ENCODE measurements at regions not wholly inside any gene's neighbourhood (a gene's known extent, or its start where the extent isn't known, plus 50 kb on each side); places are given as distances from the start of the nearest gene placed in this dataset.

GRCh38 chr16:50900391-50900942 lies 158.6 kb downstream of the CYLD start:
- DNase-seq (ENCODE audit: missing footprints) (no peak), ATAC-seq (no peak)
- intact Hi-C loops (cut with DNase I) = no loop called here

GRCh38 chr16:50899951-50900350 lies 158.1 kb downstream of the CYLD start:
- intact Hi-C loops (cut with DNase I) = no loop called here
- ATAC-seq = no peak

GRCh38 chr16:50889746-50890145 lies 147.9 kb downstream of the CYLD start:
- intact Hi-C loops (cut with DNase I) = no loop called here
- ATAC-seq (no peak), DNase-seq (ENCODE audit: missing footprints) (no peak)

More at GRCh38 chr16:50899951-50900350, 158.1 kb downstream of the CYLD start:
- no peak for DNase-seq (ENCODE audit: missing footprints)

- DNase-seq (ENCODE audit: missing footprints) = no peak
- intact Hi-C loops (cut with DNase I) = no loop called here
- no peak for ATAC-seq
These were observed 147.4 kb downstream of the CYLD start for GRCh38 chr16:50889276-50889675.

- DNase-seq (ENCODE audit: missing footprints) (no peak), ATAC-seq (no peak)
- intact Hi-C loops (cut with DNase I) = no loop called here
These were observed 146.8 kb downstream of the CYLD start for GRCh38 chr16:50888486-50889261.

GRCh38 chr16:50887500-50888298 lies 145.8 kb downstream of the CYLD start:
- ATAC-seq (no peak), DNase-seq (ENCODE audit: missing footprints) (no peak)
- intact Hi-C loops (cut with DNase I) = no loop called here

GRCh38 chr16:50884066-50884860 lies 142.4 kb downstream of the CYLD start:
- ATAC-seq (no peak), DNase-seq (ENCODE audit: missing footprints) (no peak)
- intact Hi-C loops (cut with DNase I) = no loop called here

- intact Hi-C loops (cut with DNase I) = no loop called here
- no peak for ATAC-seq
- DNase-seq (ENCODE audit: missing footprints) = no peak
These were observed 140.1 kb downstream of the CYLD start for GRCh38 chr16:50881956-50882355.

GRCh38 chr16:50881331-50881830 lies 139.5 kb downstream of the CYLD start:
- ATAC-seq (no peak), DNase-seq (ENCODE audit: missing footprints) (no peak)
- intact Hi-C loops (cut with DNase I) = no loop called here

GRCh38 chr16:50880926-50881325 lies 139.0 kb downstream of the CYLD start:
- ATAC-seq (no peak), DNase-seq (ENCODE audit: missing footprints) (no peak)
- intact Hi-C loops (cut with DNase I) = no loop called here

- no peak for DNase-seq (ENCODE audit: missing footprints)
- no peak for ATAC-seq
- intact Hi-C loops (cut with DNase I) = no loop called here
These were observed 138.2 kb downstream of the CYLD start for GRCh38 chr16:50879873-50880695.

GRCh38 chr16:50878966-50879615 lies 137.2 kb downstream of the CYLD start:
- intact Hi-C loops (cut with DNase I) = no loop called here
- no peak for ATAC-seq
- DNase-seq (ENCODE audit: missing footprints) = no peak

GRCh38 chr16:50878536-50878935 lies 136.7 kb downstream of the CYLD start:
- no peak for ATAC-seq
- intact Hi-C loops (cut with DNase I) = no loop called here

GRCh38 chr16:50876263-50876662 lies 134.4 kb downstream of the CYLD start:
- DNase-seq (ENCODE audit: missing footprints) (no peak), ATAC-seq (no peak)
- intact Hi-C loops (cut with DNase I) = no loop called here

More at GRCh38 chr16:50878536-50878935, 136.7 kb downstream of the CYLD start:
- no peak for DNase-seq (ENCODE audit: missing footprints)

- ATAC-seq = no peak
- intact Hi-C loops (cut with DNase I) = no loop called here
- no peak for DNase-seq (ENCODE audit: missing footprints)
These were observed 126.7 kb downstream of the CYLD start for GRCh38 chr16:50868577-50868976.

- ATAC-seq (no peak), DNase-seq (ENCODE audit: missing footprints) (no peak)
- intact Hi-C loops (cut with DNase I) = no loop called here
These were observed 124.9 kb downstream of the CYLD start for GRCh38 chr16:50866806-50867205.

GRCh38 chr16:50864386-50864785 lies 122.5 kb downstream of the CYLD start:
- DNase-seq (ENCODE audit: missing footprints) = no peak
- intact Hi-C loops (cut with DNase I) = no loop called here
- no peak for ATAC-seq

Measured in Right ventricle myocardium inferior (tissue), 1 donor.